SHP77 treated with DMSO at 0.1 percent for 48 hours (cell line): ENCODE measurements at regions not wholly inside any gene's neighbourhood (a gene's known extent, or its start where the extent isn't known, plus 50 kb on each side); places are given as distances from the start of the nearest gene placed in this dataset.
"Not testable (repeated sequence)": the region's sequence is repeated elsewhere in the genome, so short reads cannot be mapped to it uniquely, and the experiment has no call there.

Experiments used
- DNase-seq: peaks from one replicate; lab custom pipeline; 2025; lab: John Stamatoyannopoulos, UW

- DNase-seq = no peak
These were observed 157.7 kb downstream of the PAPSS1 start for GRCh38 chr4:107562316-107562715.

DNA sequence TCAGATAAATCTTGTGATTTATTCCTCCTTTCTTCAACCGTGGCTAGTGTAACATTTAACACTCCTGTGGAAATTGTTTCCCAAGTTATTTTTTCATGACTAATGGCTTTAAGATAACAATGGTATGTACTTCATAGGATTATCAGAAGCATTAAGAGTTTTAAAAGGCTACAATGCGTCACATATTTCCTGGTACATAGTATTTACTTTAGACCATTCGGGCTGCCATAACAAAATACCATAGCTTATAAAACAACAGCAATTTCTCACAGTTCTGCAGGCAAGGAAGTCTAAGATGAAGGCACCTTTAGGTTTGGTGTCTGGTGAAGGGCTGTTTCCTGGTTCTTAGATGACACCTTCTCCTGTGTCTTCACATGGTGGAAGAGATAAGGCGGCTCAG is 158.6 kb downstream of the PAPSS1 start:
- DNase-seq = no peak

DNA sequence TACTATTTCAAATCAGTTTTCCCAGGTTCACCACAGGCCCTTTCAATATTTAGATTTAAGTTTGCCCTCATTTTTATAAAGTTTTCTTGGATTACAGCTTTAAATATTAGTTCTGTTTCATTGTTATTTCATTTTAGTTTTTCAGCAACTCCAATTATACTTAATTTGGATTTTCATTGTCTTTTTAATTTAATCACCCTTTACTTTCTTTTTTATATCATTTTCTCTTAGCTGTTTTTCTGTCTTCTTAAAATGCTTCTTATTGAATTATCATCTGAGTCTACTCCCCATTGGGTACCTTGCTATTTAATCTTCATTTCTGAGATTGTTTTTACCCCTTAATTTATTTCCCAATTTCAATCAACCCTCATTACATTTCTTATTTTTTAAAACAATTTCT is 160.4 kb downstream of the PAPSS1 start:
- no peak for DNase-seq

DNA sequence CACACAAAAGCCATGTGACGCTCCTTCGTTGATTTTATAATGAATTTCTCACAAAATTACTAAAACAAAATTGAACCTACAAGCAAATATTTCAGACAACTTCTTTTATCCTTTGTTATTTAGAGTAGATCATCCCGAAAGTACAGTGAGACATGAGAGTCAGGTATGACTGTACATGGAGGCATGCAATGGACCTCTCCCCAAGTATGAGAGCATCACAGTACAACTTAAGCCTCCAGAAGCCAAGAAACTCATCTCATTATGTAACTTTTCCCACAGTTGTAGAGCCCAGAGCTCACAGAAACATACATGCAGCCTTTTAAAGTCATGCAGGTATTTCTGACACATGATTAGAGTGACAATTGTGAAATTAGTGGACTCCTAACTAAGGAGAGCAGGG is 167.7 kb downstream of the PAPSS1 start:
- no peak for DNase-seq

GRCh38 chr4:107548211-107548905 is 171.7 kb downstream of the PAPSS1 start:
- no peak for DNase-seq

- no peak for DNase-seq
These were observed 173.4 kb downstream of the PAPSS1 start for GRCh38 chr4:107546638-107547037.

- DNase-seq = no peak
These were observed 178.5 kb downstream of the PAPSS1 start for GRCh38 chr4:107541511-107541910.

GRCh38 chr4:107531927-107532326 is 188.1 kb downstream of the PAPSS1 start:
- DNase-seq = no peak

- DNase-seq = no peak
These were observed 199.7 kb downstream of the PAPSS1 start for GRCh38 chr4:107520368-107520767.

DNA sequence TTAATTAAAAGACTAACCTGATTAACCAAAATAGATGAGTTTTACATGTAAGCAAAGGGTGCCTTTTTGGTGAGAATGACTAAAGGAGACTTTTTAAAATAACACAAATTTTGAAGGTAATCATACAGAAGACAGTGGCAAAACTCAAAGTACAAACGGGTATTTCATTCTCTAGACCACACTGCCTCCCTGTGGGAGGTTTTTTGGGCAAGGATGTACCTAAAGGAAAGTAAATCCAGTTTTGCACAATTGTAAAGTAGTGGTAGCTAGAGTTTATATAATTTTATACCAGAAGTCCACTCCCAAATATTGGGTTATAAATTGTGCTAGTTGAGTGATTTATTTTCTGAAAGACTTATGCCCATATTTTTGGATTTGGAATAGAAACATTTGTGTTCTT is 201.0 kb downstream of the PAPSS1 start:
- DNase-seq = no peak

- DNase-seq = no peak
These were observed 202.0 kb downstream of the PAPSS1 start for GRCh38 chr4:107518076-107518475.

- DNase-seq = no peak
These were observed 207.5 kb downstream of the PAPSS1 start for GRCh38 chr4:107512549-107512948.

DNA sequence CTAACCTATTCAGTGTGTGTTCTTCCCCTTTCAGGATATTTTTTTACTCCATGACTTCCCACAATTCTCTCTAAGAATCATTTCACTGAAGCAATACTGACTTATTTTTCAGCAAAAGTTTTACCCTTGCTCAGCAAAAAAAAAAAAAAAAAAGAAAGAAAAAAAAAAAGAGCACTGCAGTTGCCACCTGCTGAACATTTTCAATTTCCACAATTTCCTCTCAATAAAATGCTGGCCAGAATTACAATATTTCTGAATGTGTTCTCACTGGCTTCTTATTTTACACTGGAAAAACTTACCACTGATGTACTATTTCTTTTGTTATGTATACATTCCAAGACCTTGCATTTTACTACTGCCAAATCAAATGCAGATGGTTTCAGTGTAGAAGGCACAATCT is 210.4 kb downstream of the PAPSS1 start:
- no peak for DNase-seq

GRCh38 chr4:107500551-107500950 is 219.5 kb downstream of the PAPSS1 start:
- no peak for DNase-seq

GRCh38 chr4:107497054-107497453 is 223.0 kb downstream of the PAPSS1 start:
- DNase-seq = no peak

DNA sequence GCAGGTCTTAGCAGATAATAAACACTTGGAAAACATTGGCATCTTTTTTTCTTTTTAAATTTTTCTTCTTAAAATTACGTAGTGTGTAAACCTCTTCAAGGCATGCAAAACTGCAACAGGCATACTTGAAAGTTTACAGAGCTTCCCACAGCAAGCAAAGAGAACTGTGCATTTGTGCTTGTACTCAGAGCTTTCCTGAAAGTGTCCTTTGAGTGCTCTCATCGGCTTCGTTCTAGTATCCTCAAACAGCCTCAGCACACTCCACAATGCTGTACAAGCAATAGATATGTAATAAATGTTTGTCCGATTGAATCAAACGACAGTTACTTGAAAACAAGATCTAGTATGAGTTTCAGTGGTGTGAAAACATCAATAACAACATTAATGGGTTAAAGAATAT is 227.5 kb downstream of the PAPSS1 start:
- no peak for DNase-seq

GRCh38 chr4:107490116-107490515 is 229.9 kb downstream of the PAPSS1 start:
- DNase-seq = no peak

DNA sequence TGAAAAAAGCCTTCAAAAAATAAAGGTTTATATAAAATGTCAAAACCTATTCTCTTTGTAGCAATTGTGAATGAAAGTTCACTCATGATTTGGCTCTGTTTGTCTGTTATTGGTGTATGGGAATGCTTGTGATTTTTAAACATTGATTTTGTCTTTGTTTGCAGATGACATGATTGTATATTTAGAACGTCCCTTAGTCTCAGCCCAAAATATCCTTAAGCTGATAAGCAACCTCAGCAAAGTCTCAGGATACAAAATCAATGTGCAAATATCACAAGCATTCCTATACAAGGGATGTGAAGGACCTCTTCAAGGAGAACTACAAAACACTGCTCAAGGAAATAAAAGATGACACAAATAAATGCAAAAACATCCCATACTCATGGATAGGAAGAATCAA is 236.4 kb downstream of the PAPSS1 start:
- not testable (repeated sequence) for DNase-seq

DNA sequence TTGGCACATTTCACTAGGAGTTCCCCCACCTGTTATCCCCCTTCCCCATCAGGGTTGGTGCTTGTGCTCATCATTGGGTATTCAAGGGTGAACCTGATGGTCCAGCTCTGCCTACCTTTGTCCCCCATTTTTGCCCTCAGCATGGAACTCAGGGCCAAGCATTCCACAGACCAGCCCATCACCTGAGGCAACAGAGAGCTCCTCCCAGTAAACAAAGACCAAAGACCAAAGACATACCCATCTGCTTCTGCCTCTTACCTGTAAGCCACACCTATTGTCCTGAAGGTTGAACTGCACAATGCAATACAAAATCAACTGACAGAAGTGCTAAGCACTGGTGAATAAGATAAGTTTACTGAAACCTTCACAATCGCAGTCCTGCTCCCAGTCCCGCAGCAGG is 237.5 kb downstream of the PAPSS1 start:
- DNase-seq = no peak

DNA sequence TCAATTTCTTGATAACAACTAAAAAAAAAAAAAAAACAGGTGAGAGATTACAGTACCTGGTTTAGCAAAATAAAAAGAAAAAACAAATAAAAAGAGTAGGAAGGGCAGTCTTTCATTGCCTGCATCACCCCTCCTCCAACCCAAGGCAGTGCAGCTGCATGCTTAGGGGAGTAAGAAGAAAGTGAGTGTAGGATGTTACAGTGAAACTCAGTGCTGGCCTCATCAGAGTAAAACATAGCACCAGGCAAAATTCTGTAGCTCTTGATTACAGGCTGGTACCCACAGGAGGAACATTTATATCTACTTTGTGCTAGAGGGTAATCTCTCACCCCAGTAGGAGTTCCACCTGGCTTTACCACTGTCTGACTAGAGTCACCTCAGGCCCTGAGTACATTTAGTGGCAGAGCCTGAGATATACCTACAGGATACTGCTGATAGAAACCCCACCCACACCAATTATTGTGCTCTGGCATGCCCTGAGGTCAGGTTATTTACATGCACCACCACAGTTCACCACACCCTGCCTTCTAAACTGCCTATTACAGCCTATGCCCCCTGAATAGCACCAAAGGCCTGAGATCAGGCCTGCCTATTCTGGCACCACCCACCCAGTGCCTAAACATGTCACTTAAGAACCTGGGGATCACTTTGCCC is 241.6 kb downstream of the PAPSS1 start:
- no peak for DNase-seq

GRCh38 chr4:107473126-107473525 is 246.9 kb downstream of the PAPSS1 start:
- DNase-seq = no peak

DNA sequence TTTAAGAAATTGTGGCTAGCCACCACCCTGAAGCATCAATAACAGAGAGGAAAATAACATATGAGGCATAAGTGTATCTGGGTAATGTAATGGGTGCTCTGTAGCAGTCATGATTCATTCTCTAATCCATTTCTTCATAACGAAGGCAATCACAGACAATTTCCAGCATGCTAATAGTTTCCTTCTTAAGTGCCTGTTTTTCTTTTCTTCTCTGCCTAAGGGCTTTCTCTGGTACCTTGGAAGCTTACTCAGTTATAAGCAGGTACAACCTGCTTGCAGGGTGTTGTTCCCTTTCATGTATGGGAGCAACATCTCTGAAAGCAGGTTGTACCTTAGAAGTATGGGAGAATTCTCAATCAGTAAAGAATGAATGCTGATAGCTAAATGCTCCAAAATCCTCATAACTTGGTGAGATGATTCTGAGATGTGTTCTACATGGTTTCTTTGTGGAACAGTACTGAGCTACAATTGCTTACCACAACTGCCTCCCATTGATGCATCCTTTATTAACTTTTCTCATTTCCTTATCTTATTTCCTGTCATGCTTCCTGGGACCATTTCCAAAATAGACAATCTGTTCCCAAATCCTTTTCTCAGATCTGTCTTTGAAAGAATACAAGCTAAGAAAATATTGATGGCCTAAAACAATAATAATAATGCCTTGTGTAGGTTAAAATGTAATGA is 247.6 kb downstream of the PAPSS1 start:
- no peak for DNase-seq

GRCh38 chr4:107470173-107470572 is 249.9 kb downstream of the PAPSS1 start:
- DNase-seq = no peak
